ENCODE measurements at regions not wholly inside any gene's neighbourhood (a gene's known extent, or its start where the extent isn't known, plus 50 kb on each side); places are given as distances from the start of the nearest gene placed in this dataset.

DNA sequence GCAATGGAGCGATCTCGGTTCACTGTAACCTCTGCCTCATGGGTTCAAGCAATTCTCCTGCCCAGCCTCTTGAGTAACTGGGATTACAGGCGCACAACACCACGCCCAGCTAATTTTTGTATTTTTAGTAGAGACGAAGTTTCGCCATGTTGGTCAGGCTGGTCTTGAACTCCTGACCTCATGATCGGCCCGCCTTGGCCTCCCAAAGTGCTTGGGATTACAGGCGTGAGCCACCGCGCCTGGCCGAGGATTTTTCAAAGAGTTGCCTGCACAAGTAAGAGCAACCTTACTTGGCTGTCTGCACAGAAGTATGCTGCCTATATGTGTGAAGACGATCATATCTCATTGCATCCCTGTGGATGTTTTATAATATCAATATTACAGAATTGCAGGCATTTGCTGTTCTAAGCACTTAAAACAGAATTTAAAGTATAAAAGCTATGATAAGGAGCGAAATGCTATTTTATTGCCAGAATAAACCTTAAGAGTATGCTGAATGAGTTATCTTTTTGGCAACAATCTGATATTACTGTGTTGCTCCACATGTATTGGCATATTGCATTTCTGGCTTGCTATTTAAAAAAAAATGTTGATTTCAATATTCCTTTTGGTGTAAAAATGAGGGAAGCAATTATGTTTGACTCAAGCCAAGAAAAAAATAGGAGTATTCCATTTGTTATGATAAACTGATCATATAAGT lies 379.4 kb upstream of the SEMA3D start:
- TF ChIP-seq POLR2A (IDR thresholded peaks at IDR 0.05) = no peak
- TF ChIP-seq, protein P1, sequence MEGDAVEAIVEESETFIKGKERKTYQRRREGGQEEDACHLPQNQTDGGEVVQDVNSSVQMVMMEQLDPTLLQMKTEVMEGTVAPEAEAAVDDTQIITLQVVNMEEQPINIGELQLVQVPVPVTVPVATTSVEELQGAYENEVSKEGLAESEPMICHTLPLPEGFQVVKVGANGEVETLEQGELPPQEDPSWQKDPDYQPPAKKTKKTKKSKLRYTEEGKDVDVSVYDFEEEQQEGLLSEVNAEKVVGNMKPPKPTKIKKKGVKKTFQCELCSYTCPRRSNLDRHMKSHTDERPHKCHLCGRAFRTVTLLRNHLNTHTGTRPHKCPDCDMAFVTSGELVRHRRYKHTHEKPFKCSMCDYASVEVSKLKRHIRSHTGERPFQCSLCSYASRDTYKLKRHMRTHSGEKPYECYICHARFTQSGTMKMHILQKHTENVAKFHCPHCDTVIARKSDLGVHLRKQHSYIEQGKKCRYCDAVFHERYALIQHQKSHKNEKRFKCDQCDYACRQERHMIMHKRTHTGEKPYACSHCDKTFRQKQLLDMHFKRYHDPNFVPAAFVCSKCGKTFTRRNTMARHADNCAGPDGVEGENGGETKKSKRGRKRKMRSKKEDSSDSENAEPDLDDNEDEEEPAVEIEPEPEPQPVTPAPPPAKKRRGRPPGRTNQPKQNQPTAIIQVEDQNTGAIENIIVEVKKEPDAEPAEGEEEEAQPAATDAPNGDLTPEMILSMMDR (IDR thresholded peaks at IDR 0.05) = no peak

All from lower leg skin (tissue), 3 donors.